ENCODE measurements at regions not wholly inside any gene's neighbourhood (a gene's known extent, or its start where the extent isn't known, plus 50 kb on each side); places are given as distances from the start of the nearest gene placed in this dataset.

DNA sequence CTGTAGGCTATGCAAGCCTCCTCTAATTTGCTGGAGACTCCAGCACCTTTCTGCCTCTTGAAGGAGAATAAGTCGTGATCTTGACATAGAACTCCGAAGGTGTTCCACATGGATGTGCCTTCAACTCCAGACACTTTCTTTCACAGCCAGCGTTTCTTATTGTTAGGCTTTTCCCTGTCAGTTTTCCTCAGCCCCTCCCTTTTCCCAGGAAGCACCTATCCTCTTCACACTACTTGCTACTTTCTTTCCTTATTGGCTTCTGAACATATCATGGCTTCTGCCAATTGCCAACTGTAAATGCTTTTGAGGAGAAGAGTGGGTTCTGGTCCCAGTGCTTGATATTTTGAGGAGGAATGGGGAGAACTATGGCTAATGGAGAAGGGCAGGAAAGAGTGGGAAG lies 216.3 kb upstream of the PGR start:
- H3F3A ChIP-seq (replicated peaks; ENCODE audit: low read depth) = no peaks in the 10 kb centered on the region
- ATAC-seq (no peak), DNase-seq (ENCODE audit: low spot score) (no peak)
- Mint-ChIP-seq H3K27me3 (ENCODE audit: insufficient read depth, low read depth, poor library complexity) (no peaks in the 10 kb centered on the region), H3K4me1 (peaks cover 6% of the 10 kb centered on the region; the same call in 2 of the 3 replicates), H3K36me3 (ENCODE audit: low read depth) (no peaks in the 10 kb centered on the region), H3K27ac (no peak overlapping the region), H3K4me3 (no peak overlapping the region), H3K9me3 (no peaks in the 10 kb centered on the region)
- no peak overlapping the region for H3K27ac ChIP-seq (ENCODE audit: low read depth)
- no peak overlapping the region for H3K4me2 ChIP-seq
- no peak overlapping the region for H3K4me3 ChIP-seq
- H3K79me2 ChIP-seq (replicated peaks; ENCODE audit: insufficient read depth) = no peaks in the 10 kb centered on the region
- H3K27me3 ChIP-seq (ENCODE audit: insufficient read depth) = no peaks in the 10 kb centered on the region
- no peaks in the 10 kb centered on the region for H3K9me2 ChIP-seq (ENCODE audit: insufficient read depth)
- H4K20me1 ChIP-seq (replicated peaks; ENCODE audit: insufficient read depth) = no peaks in the 10 kb centered on the region; the same call in 1 of the 2 replicates
- TF ChIP-seq JUNB (IDR thresholded peaks at IDR 0.05; ENCODE audit: unreplicated experiment) (no peak), CREB1 (CRISPR knock-in tag; IDR thresholded peaks at IDR 0.05; ENCODE audit: low read depth) (no peak), STAT1 (IDR thresholded peaks at IDR 0.05; ENCODE audit: unreplicated experiment) (no peak), EZH2 (IDR thresholded peaks at IDR 0.05; ENCODE audit: low read depth, unreplicated experiment) (no peak), ZNF114 (CRISPR knock-in tag; IDR thresholded peaks at IDR 0.05) (no peak), NANOG (IDR thresholded peaks at IDR 0.05; ENCODE audit: borderline replicate concordance) (no peak), EZH2phosphoT487 (IDR thresholded peaks at IDR 0.05; ENCODE audit: unreplicated experiment) (no peak)
- TF ChIP-seq, protein P1, sequence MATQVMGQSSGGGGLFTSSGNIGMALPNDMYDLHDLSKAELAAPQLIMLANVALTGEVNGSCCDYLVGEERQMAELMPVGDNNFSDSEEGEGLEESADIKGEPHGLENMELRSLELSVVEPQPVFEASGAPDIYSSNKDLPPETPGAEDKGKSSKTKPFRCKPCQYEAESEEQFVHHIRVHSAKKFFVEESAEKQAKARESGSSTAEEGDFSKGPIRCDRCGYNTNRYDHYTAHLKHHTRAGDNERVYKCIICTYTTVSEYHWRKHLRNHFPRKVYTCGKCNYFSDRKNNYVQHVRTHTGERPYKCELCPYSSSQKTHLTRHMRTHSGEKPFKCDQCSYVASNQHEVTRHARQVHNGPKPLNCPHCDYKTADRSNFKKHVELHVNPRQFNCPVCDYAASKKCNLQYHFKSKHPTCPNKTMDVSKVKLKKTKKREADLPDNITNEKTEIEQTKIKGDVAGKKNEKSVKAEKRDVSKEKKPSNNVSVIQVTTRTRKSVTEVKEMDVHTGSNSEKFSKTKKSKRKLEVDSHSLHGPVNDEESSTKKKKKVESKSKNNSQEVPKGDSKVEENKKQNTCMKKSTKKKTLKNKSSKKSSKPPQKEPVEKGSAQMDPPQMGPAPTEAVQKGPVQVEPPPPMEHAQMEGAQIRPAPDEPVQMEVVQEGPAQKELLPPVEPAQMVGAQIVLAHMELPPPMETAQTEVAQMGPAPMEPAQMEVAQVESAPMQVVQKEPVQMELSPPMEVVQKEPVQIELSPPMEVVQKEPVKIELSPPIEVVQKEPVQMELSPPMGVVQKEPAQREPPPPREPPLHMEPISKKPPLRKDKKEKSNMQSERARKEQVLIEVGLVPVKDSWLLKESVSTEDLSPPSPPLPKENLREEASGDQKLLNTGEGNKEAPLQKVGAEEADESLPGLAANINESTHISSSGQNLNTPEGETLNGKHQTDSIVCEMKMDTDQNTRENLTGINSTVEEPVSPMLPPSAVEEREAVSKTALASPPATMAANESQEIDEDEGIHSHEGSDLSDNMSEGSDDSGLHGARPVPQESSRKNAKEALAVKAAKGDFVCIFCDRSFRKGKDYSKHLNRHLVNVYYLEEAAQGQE (IDR thresholded peaks at IDR 0.05; ENCODE audit: unreplicated experiment) = no peak
- TF ChIP-seq, protein P2, sequence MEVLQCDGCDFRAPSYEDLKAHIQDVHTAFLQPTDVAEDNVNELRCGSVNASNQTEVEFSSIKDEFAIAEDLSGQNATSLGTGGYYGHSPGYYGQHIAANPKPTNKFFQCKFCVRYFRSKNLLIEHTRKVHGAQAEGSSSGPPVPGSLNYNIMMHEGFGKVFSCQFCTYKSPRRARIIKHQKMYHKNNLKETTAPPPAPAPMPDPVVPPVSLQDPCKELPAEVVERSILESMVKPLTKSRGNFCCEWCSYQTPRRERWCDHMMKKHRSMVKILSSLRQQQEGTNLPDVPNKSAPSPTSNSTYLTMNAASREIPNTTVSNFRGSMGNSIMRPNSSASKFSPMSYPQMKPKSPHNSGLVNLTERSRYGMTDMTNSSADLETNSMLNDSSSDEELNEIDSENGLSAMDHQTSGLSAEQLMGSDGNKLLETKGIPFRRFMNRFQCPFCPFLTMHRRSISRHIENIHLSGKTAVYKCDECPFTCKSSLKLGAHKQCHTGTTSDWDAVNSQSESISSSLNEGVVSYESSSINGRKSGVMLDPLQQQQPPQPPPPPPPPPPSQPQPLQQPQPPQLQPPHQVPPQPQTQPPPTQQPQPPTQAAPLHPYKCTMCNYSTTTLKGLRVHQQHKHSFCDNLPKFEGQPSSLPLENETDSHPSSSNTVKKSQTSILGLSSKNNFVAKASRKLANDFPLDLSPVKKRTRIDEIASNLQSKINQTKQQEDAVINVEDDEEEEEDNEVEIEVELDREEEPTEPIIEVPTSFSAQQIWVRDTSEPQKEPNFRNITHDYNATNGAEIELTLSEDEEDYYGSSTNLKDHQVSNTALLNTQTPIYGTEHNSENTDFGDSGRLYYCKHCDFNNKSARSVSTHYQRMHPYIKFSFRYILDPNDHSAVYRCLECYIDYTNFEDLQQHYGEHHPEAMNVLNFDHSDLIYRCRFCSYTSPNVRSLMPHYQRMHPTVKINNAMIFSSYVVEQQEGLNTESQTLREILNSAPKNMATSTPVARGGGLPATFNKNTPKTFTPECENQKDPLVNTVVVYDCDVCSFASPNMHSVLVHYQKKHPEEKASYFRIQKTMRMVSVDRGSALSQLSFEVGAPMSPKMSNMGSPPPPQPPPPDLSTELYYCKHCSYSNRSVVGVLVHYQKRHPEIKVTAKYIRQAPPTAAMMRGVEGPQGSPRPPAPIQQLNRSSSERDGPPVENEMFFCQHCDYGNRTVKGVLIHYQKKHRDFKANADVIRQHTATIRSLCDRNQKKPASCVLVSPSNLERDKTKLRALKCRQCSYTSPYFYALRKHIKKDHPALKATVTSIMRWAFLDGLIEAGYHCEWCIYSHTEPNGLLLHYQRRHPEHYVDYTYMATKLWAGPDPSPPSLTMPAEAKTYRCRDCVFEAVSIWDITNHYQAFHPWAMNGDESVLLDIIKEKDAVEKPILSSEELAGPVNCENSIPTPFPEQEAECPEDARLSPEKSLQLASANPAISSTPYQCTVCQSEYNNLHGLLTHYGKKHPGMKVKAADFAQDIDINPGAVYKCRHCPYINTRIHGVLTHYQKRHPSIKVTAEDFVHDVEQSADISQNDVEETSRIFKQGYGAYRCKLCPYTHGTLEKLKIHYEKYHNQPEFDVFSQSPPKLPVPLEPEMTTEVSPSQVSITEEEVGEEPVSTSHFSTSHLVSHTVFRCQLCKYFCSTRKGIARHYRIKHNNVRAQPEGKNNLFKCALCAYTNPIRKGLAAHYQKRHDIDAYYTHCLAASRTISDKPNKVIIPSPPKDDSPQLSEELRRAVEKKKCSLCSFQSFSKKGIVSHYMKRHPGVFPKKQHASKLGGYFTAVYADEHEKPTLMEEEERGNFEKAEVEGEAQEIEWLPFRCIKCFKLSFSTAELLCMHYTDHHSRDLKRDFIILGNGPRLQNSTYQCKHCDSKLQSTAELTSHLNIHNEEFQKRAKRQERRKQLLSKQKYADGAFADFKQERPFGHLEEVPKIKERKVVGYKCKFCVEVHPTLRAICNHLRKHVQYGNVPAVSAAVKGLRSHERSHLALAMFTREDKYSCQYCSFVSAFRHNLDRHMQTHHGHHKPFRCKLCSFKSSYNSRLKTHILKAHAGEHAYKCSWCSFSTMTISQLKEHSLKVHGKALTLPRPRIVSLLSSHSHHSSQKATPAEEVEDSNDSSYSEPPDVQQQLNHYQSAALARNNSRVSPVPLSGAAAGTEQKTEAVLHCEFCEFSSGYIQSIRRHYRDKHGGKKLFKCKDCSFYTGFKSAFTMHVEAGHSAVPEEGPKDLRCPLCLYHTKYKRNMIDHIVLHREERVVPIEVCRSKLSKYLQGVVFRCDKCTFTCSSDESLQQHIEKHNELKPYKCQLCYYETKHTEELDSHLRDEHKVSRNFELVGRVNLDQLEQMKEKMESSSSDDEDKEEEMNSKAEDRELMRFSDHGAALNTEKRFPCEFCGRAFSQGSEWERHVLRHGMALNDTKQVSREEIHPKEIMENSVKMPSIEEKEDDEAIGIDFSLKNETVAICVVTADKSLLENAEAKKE (CRISPR knock-in tag; IDR thresholded peaks at IDR 0.05) = no peak
- H3K4me1 ChIP-seq (ENCODE audit: insufficient read depth) = no peaks in the 10 kb centered on the region
- no peaks in the 10 kb centered on the region for H3K36me3 ChIP-seq (ENCODE audit: insufficient read depth)
- H2AFZ ChIP-seq = no peak overlapping the region; the same call in 1 of the 2 replicates

Measured in GM23338 (cell line).